HCT116 (cell line): ENCODE measurements at regions not wholly inside any gene's neighbourhood (a gene's known extent, or its start where the extent isn't known, plus 50 kb on each side); places are given as distances from the start of the nearest gene placed in this dataset.

Experiments
- EZH2 ChIP-seq: fragments of 200-600 bp; sonication (generic); IDR thresholded peaks from 2 replicates; pipeline ENCODE4 v1.6.1; 2017; ENCODE audit warnings: antibody characterized with exemption, mixed run types
- EZH2phosphoT487 ChIP-seq: fragments of 200-600 bp; IDR thresholded peaks from 2 replicates; pipeline ENCODE4 v1.6.1; 2018; ENCODE audit warnings: antibody characterized with exemption, borderline replicate concordance
- FOSL1 ChIP-seq: IDR thresholded peaks from 2 replicates; pipeline ENCODE4 v1.6.1; 2012; ENCODE audit warnings: low read depth
- JUND ChIP-seq: IDR thresholded peaks from 2 replicates; pipeline ENCODE4 v1.6.1; 2012
- POLR2A ChIP-seq: IDR thresholded peaks from 2 replicates; pipeline ENCODE4 v1.7.0; 2011; ENCODE audit warnings: borderline replicate concordance; ENCODE audit not compliant: insufficient read depth, insufficient read length; ENCODE audit errors: extremely low read depth
- RAD21 ChIP-seq: IDR thresholded peaks from 2 replicates; pipeline ENCODE4 v1.6.1; 2012; ENCODE audit warnings: low read depth, mild to moderate bottlenecking
- SIN3A ChIP-seq: IDR thresholded peaks from 2 replicates; pipeline ENCODE4 v1.6.1; 2012; ENCODE audit warnings: low read depth
- TCF7L2 ChIP-seq: IDR thresholded peaks from 2 replicates; pipeline ENCODE4 v1.7.0; 2011; ENCODE audit warnings: borderline replicate concordance, inconsistent platforms; ENCODE audit not compliant: insufficient read depth, insufficient read length; ENCODE audit errors: extremely low read depth
- TF ChIP-seq, protein P1 (sequence below), 3 experiments: fragments of 200-600 bp in 1 of 3; sonication (generic) in 1 of 3; IDR thresholded peaks in 2 of 3; conservative IDR thresholded peaks in 1 of 3; 2 replicates each; pipeline ENCODE4 v1.5.1; 2012 to 2017; ENCODE audit warnings: low read depth in 2 of 3, low read length in 2 of 3, antibody characterized with exemption in 1 of 3, borderline replicate concordance in 1 of 3, control low read depth in 1 of 3, mild to moderate bottlenecking in 1 of 3, mixed read lengths in 1 of 3, mixed run types in 1 of 3, moderate library complexity in 1 of 3; ENCODE audit not compliant: insufficient read depth in 1 of 3
- TF ChIP-seq, protein P2 (sequence below): IDR thresholded peaks from 2 replicates; pipeline ENCODE4 v1.6.1; 2012

DNA sequence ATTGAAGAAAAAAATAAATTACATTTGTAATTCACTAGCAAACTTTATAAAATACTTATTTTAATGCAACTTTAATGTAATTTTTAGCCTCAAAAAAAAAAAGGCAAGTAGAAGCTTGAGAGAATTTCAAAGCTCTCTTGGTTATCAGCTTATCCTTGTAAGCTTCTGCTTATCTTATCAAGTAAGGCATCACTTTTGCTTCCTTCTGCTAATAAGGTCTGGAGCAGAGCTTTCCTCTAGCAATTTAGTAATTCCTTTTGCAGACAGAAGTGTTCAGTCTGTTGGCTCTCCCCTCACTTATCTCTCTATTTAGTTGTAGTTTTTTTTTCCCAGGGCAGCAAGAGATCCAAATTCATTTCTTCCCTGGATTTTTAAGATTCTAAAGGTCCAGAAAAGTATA is 525.0 kb downstream of the ISL1 start:
- TF ChIP-seq, protein P1, sequence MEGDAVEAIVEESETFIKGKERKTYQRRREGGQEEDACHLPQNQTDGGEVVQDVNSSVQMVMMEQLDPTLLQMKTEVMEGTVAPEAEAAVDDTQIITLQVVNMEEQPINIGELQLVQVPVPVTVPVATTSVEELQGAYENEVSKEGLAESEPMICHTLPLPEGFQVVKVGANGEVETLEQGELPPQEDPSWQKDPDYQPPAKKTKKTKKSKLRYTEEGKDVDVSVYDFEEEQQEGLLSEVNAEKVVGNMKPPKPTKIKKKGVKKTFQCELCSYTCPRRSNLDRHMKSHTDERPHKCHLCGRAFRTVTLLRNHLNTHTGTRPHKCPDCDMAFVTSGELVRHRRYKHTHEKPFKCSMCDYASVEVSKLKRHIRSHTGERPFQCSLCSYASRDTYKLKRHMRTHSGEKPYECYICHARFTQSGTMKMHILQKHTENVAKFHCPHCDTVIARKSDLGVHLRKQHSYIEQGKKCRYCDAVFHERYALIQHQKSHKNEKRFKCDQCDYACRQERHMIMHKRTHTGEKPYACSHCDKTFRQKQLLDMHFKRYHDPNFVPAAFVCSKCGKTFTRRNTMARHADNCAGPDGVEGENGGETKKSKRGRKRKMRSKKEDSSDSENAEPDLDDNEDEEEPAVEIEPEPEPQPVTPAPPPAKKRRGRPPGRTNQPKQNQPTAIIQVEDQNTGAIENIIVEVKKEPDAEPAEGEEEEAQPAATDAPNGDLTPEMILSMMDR (IDR thresholded peaks at IDR 0.05 in 2 of 3, conservative IDR thresholded peaks at IDR 0.05 in 1 of 3; ENCODE audit: borderline replicate concordance in 1 of 3, insufficient read depth in 1 of 3, low read depth in 2 of 3, low read length in 2 of 3): no peak
- TF ChIP-seq JUND (no peak), POLR2A (no peak), EZH2phosphoT487 (no peak), RAD21 (no peak), EZH2 (no peak), TCF7L2 (no peak), SIN3A (no peak), FOSL1 (no peak)
- TF ChIP-seq, protein P2, sequence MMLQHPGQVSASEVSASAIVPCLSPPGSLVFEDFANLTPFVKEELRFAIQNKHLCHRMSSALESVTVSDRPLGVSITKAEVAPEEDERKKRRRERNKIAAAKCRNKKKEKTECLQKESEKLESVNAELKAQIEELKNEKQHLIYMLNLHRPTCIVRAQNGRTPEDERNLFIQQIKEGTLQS: no peak
